HEK293 (cell line): ENCODE measurements at regions not wholly inside any gene's neighbourhood (a gene's known extent, or its start where the extent isn't known, plus 50 kb on each side); places are given as distances from the start of the nearest gene placed in this dataset.

Experiments used
- CTCF ChIA-PET: fragments of 350-600 bp; formaldehyde crosslinking; extraction: SDS; loops from one replicate; lab custom pipeline; 2021; ENCODE audit warnings: antibody characterized with exemption; lab: Yijun Ruan, JAX
- POLR2A ChIA-PET: fragments of 300-600 bp; formaldehyde crosslinking; extraction: SDS; loops from one replicate; lab custom pipeline; 2020; ENCODE audit warnings: antibody characterized with exemption, inconsistent platforms; lab: Yijun Ruan, JAX
- H3K27ac ChIP-seq: fragments of 200-500 bp; sonication (Bioruptor generic); 2 replicates; pipeline ENCODE4 v1.5.1; 2014; ENCODE audit warnings: low read depth, low read length, control low read depth, inconsistent platforms; ENCODE audit errors: extremely low read depth
- H3K36me3 ChIP-seq, 2 experiments: fragments of 200-500 bp in 1 of 2; sonication (Bioruptor generic) in 1 of 2; 1 replicate in 1 of 2; 2 replicates in 1 of 2; pipeline ENCODE4 v1.5.1; 2014 to 2017; ENCODE audit warnings: inconsistent platforms in 2 of 2, low read length in 2 of 2; ENCODE audit not compliant: control insufficient read depth in 2 of 2, insufficient read depth in 1 of 2
- H3K4me1 ChIP-seq: fragments of 200-500 bp; sonication (Bioruptor generic); 2 replicates; pipeline ENCODE4 v1.5.1; 2014; ENCODE audit warnings: mild to moderate bottlenecking, low read length, inconsistent platforms; ENCODE audit not compliant: control insufficient read depth, insufficient read depth
- H3K4me3 ChIP-seq: 2 replicates; pipeline ENCODE4 v1.5.1; 2011; ENCODE audit warnings: low read depth, mild to moderate bottlenecking, control low read depth, low read length, moderate library complexity
- H3K9me3 ChIP-seq: fragments of 200-500 bp; sonication (Bioruptor generic); 2 replicates; pipeline ENCODE4 v1.5.1; 2014; ENCODE audit warnings: low read depth, low read length, inconsistent platforms; ENCODE audit not compliant: control insufficient read depth, insufficient read depth
- HOXC10 ChIP-seq: sonication (generic); formaldehyde crosslinking; IDR thresholded peaks from 2 replicates; pipeline ENCODE4 v1.8.1; 2023; ENCODE audit warnings: mild to moderate bottlenecking, missing genetic modification reagents
- KLF1 ChIP-seq: fragments of 450-650 bp; formaldehyde crosslinking; IDR thresholded peaks from 2 replicates; pipeline ENCODE4 v1.5.1; 2016; ENCODE audit warnings: missing biosample characterization, missing genetic modification characterization
- KLF10 ChIP-seq: fragments of 450-650 bp; IDR thresholded peaks from 2 replicates; pipeline ENCODE4 v1.5.1; 2018; ENCODE audit warnings: missing biosample characterization, mild to moderate bottlenecking, missing genetic modification characterization
- KLF17 ChIP-seq: fragments of 450-650 bp; formaldehyde crosslinking; IDR thresholded peaks from 2 replicates; pipeline ENCODE4 v1.5.1; 2016; ENCODE audit warnings: missing biosample characterization, missing genetic modification characterization
- OSR2 ChIP-seq: fragments of 450-650 bp; formaldehyde crosslinking; IDR thresholded peaks from 2 replicates; pipeline ENCODE4 v1.5.1; 2016; ENCODE audit warnings: missing biosample characterization, missing genetic modification characterization
- PRDM10 ChIP-seq: fragments of 450-650 bp; formaldehyde crosslinking; IDR thresholded peaks from 2 replicates; pipeline ENCODE4 v1.5.1; 2016; ENCODE audit warnings: missing biosample characterization, missing genetic modification characterization
- SALL2 ChIP-seq: fragments of 450-650 bp; formaldehyde crosslinking; IDR thresholded peaks from 2 replicates; pipeline ENCODE4 v1.5.0; 2017; ENCODE audit warnings: missing biosample characterization, mild to moderate bottlenecking, missing genetic modification characterization, borderline replicate concordance
- SETDB1 ChIP-seq: IDR thresholded peaks from one replicate; pipeline ENCODE4 v1.6.1; 2017; ENCODE audit warnings: mild to moderate bottlenecking, low read length, moderate library complexity, mixed read lengths; ENCODE audit not compliant: insufficient read length
- YY1 ChIP-seq: fragments of 450-650 bp; formaldehyde crosslinking; IDR thresholded peaks from 2 replicates; pipeline ENCODE4 v1.5.1; 2018; ENCODE audit warnings: missing biosample characterization, missing genetic modification characterization
- ZBTB21 ChIP-seq: fragments of 450-650 bp; formaldehyde crosslinking; IDR thresholded peaks from 2 replicates; pipeline ENCODE4 v1.5.1; 2017; ENCODE audit warnings: missing biosample characterization, missing genetic modification characterization
- ZIC2 ChIP-seq: fragments of 450-650 bp; formaldehyde crosslinking; IDR thresholded peaks from 2 replicates; pipeline ENCODE4 v1.5.1; 2016; ENCODE audit warnings: missing biosample characterization, missing genetic modification characterization
- ZNF174 ChIP-seq: fragments of 450-650 bp; formaldehyde crosslinking; IDR thresholded peaks from 2 replicates; pipeline ENCODE4 v1.5.0; 2017; ENCODE audit warnings: missing biosample characterization, mild to moderate bottlenecking, missing genetic modification characterization
- ZNF350 ChIP-seq: fragments of 450-650 bp; formaldehyde crosslinking; IDR thresholded peaks from 2 replicates; pipeline ENCODE4 v1.5.0; 2017; ENCODE audit warnings: missing biosample characterization, mild to moderate bottlenecking, missing genetic modification characterization
- ZNF426 ChIP-seq: fragments of 450-650 bp; formaldehyde crosslinking; IDR thresholded peaks from 2 replicates; pipeline ENCODE4 v1.5.1; 2017; ENCODE audit warnings: missing biosample characterization, missing genetic modification characterization, mild to moderate bottlenecking, inconsistent platforms, moderate library complexity
- ZNF518A ChIP-seq: fragments of 450-650 bp; formaldehyde crosslinking; conservative IDR thresholded peaks from 2 replicates; pipeline ENCODE4 v1.5.1; 2016; ENCODE audit warnings: low read depth, missing biosample characterization, missing genetic modification characterization
- ZNF529 ChIP-seq: fragments of 450-650 bp; formaldehyde crosslinking; IDR thresholded peaks from 2 replicates; pipeline ENCODE4 v1.5.1; 2017; ENCODE audit warnings: missing genetic modification characterization, missing biosample characterization; ENCODE audit not compliant: insufficient replicate concordance
- ZNF629 ChIP-seq: fragments of 450-650 bp; formaldehyde crosslinking; IDR thresholded peaks from 2 replicates; pipeline ENCODE4 v1.5.1; 2017; ENCODE audit warnings: missing biosample characterization, missing genetic modification characterization
- ZNF639 ChIP-seq: fragments of 450-650 bp; formaldehyde crosslinking; IDR thresholded peaks from 2 replicates; pipeline ENCODE4 v1.5.1; 2016; ENCODE audit warnings: missing biosample characterization, missing genetic modification characterization
- ZNF658 ChIP-seq: fragments of 450-650 bp; formaldehyde crosslinking; IDR thresholded peaks from 2 replicates; pipeline ENCODE4; 2016; ENCODE audit warnings: missing biosample characterization, missing genetic modification characterization
- ZNF670 ChIP-seq: fragments of 450-650 bp; formaldehyde crosslinking; IDR thresholded peaks from 2 replicates; pipeline ENCODE4 v1.5.1; 2016; ENCODE audit warnings: missing biosample characterization, missing genetic modification characterization, low read depth
- ZNF707 ChIP-seq: fragments of 450-650 bp; formaldehyde crosslinking; IDR thresholded peaks from 2 replicates; pipeline ENCODE4 v1.5.1; 2016; ENCODE audit warnings: missing biosample characterization, missing genetic modification characterization
- ZNF777 ChIP-seq: fragments of 450-650 bp; formaldehyde crosslinking; IDR thresholded peaks from 2 replicates; pipeline ENCODE4 v1.5.1; 2017; ENCODE audit warnings: missing biosample characterization, missing genetic modification characterization, borderline replicate concordance
- ZNF792 ChIP-seq: fragments of 450-650 bp; formaldehyde crosslinking; IDR thresholded peaks from 2 replicates; pipeline ENCODE4 v1.5.1; 2016; ENCODE audit warnings: missing biosample characterization, missing genetic modification characterization
- ZNF830 ChIP-seq: fragments of 450-650 bp; IDR thresholded peaks from 2 replicates; pipeline ENCODE4 v1.5.0; 2018; ENCODE audit warnings: missing biosample characterization, missing genetic modification characterization, low read depth, mild to moderate bottlenecking, moderate library complexity

- Histone ChIP-seq H3K4me3 (no peak overlapping the region), H3K4me1 (no peaks in the 10 kb centered on the region)
- CTCF ChIA-PET: no interaction called here
- TF ChIP-seq ZNF707 (no peak), SETDB1 (no peak), ZIC2 (tag by site-specific recombination) (no peak), ZNF629 (tag by site-specific recombination) (no peak), ZNF529 (tag by site-specific recombination) (no peak), ZNF658 (tag by site-specific recombination) (no peak), OSR2 (tag by site-specific recombination) (no peak), YY1 (no peak), ZNF670 (tag by site-specific recombination) (no peak), ZNF426 (tag by site-specific recombination) (no peak), PRDM10 (no peak), ZNF777 (tag by site-specific recombination) (no peak)
- TF ChIP-seq, all 188 proteins: peak for 0
- POLR2A ChIA-PET: no interaction called here
- Histone ChIP-seq H3K9me3 (no peaks in the 10 kb centered on the region), H3K36me3 (no peaks in the 10 kb centered on the region), H3K27ac (no peak overlapping the region)
Observed at GRCh38 chr11:37323843-37324242, 725.8 kb upstream of the RAG2 start.

GRCh38 chr11:37322333-37323194, 724.5 kb upstream of the RAG2 start:
- ChIA-PET CTCF (no interaction called here), POLR2A (no interaction called here)
- no peaks in the 10 kb centered on the region for H3K4me1 ChIP-seq
- no peaks in the 10 kb centered on the region for H3K9me3 ChIP-seq
- H3K36me3 ChIP-seq: no peaks in the 10 kb centered on the region
- no peak overlapping the region for H3K27ac ChIP-seq
- H3K4me3 ChIP-seq: no peak overlapping the region
- TF ChIP-seq SALL2 (no peak), ZNF518A (tag by site-specific recombination) (no peak), ZNF792 (tag by site-specific recombination) (no peak), KLF1 (tag by site-specific recombination) (no peak), ZBTB21 (tag by site-specific recombination) (no peak), ZNF350 (tag by site-specific recombination) (no peak), ZNF174 (tag by site-specific recombination) (no peak), ZNF639 (tag by site-specific recombination) (no peak), KLF17 (tag by site-specific recombination) (no peak), HOXC10 (CRISPR knock-in tag) (no peak), KLF10 (no peak), ZNF830 (tag by site-specific recombination) (no peak)
